WTC11 (cell line): ENCODE measurements at regions not wholly inside any gene's neighbourhood (a gene's known extent, or its start where the extent isn't known, plus 50 kb on each side); places are given as distances from the start of the nearest gene placed in this dataset.

ENCODE experiments used
- ATAC-seq: fragments of 200-7000 bp; cut with Tn5 transposase; 2 replicates; pipeline ENCODE4 v1.10.0; 2021; ENCODE audit warnings: mild to moderate bottlenecking, moderate library complexity
- CTCF ChIA-PET: fragments of 300-600 bp; sonication (Branson Sonifier 250); formaldehyde crosslinking; loops from one replicate; lab custom pipeline; 2021; ENCODE audit warnings: antibody characterized with exemption; lab: Charles Lee
- POLR2A ChIA-PET: fragments of 350-600 bp; sonication (Branson Sonifier 250); formaldehyde crosslinking; loops from one replicate; lab custom pipeline; 2021; ENCODE audit warnings: antibody characterized with exemption; lab: Charles Lee
- DNase-seq: peaks from one replicate; pipeline ENCODE4 v3.0.0; 2021; ENCODE audit warnings: low spot score
- H3K27ac Mint-ChIP-seq: 2 replicates; pipeline ENCODE4 v1.8.0; 2021; ENCODE audit warnings: mixed read lengths
- H3K27me3 Mint-ChIP-seq: 2 replicates; pipeline ENCODE4 v1.8.0; 2021; ENCODE audit warnings: low read depth, mild to moderate bottlenecking, moderate library complexity, mixed read lengths
- H3K36me3 Mint-ChIP-seq: 2 replicates; pipeline ENCODE4 v1.8.0; 2021; ENCODE audit warnings: mixed read lengths
- H3K4me1 Mint-ChIP-seq: 2 replicates; pipeline ENCODE4 v1.8.0; 2022; ENCODE audit warnings: mixed read lengths
- H3K4me3 Mint-ChIP-seq: 2 replicates; pipeline ENCODE4 v1.8.0; 2021; ENCODE audit warnings: mild to moderate bottlenecking, moderate library complexity, mixed read lengths
- H3K9me3 Mint-ChIP-seq: 2 replicates; pipeline ENCODE4 v1.8.0; 2021; ENCODE audit warnings: mixed read lengths
- CREM ChIP-seq: sonication (generic); formaldehyde crosslinking; IDR thresholded peaks from 2 replicates; pipeline ENCODE4 v1.8.1; 2022; ENCODE audit warnings: mild to moderate bottlenecking, missing genetic modification reagents, moderate library complexity
- CTCF ChIP-seq: fragments of 200-600 bp; IDR thresholded peaks from 2 replicates; pipeline ENCODE4 v1.8.0; 2022; ENCODE audit warnings: antibody characterized with exemption
- ETV6 ChIP-seq: sonication (generic); formaldehyde crosslinking; IDR thresholded peaks from 2 replicates; pipeline ENCODE4 v1.8.1; 2022; ENCODE audit warnings: mild to moderate bottlenecking, missing genetic modification reagents
- FOXP1 ChIP-seq: sonication (generic); formaldehyde crosslinking; IDR thresholded peaks from 2 replicates; pipeline ENCODE4 v1.8.0; 2022; ENCODE audit warnings: missing genetic modification reagents, mild to moderate bottlenecking, moderate library complexity, borderline replicate concordance
- HMGA2 ChIP-seq: fragments of 250-450 bp; sonication (Bioruptor Pico); IDR thresholded peaks from 2 replicates; pipeline ENCODE4 v1.4.0; 2021; ENCODE audit warnings: mild to moderate bottlenecking, moderate library complexity
- JUN ChIP-seq: sonication (generic); formaldehyde crosslinking; IDR thresholded peaks from 2 replicates; pipeline ENCODE4 v1.8.0; 2023; ENCODE audit warnings: mild to moderate bottlenecking, missing genetic modification reagents
- MAX ChIP-seq: sonication (generic); formaldehyde crosslinking; IDR thresholded peaks from 2 replicates; pipeline ENCODE4 v1.8.0; 2022; ENCODE audit warnings: mild to moderate bottlenecking, missing genetic modification reagents
- MXD4 ChIP-seq: fragments of 250-450 bp; sonication (Bioruptor Pico); IDR thresholded peaks from 2 replicates; pipeline ENCODE4 v1.8.0; 2021; ENCODE audit warnings: mild to moderate bottlenecking, moderate library complexity, borderline replicate concordance
- MYBL2 ChIP-seq: sonication (generic); formaldehyde crosslinking; IDR thresholded peaks from 2 replicates; pipeline ENCODE4 v1.8.1; 2023; ENCODE audit warnings: mild to moderate bottlenecking, moderate library complexity, missing genetic modification reagents
- NFATC4 ChIP-seq: fragments of 250-450 bp; sonication (Bioruptor Pico); IDR thresholded peaks from 2 replicates; pipeline ENCODE4 v1.9.0; 2021; ENCODE audit warnings: mild to moderate bottlenecking
- RELA ChIP-seq: sonication (generic); formaldehyde crosslinking; IDR thresholded peaks from 2 replicates; pipeline ENCODE4 v1.8.1; 2022; ENCODE audit warnings: missing genetic modification reagents, mild to moderate bottlenecking, borderline replicate concordance
- RORB ChIP-seq: fragments of 250-450 bp; sonication (Bioruptor Pico); IDR thresholded peaks from 2 replicates; pipeline ENCODE4 v1.9.0; 2021; ENCODE audit warnings: mild to moderate bottlenecking
- SMAD4 ChIP-seq: sonication (generic); formaldehyde crosslinking; IDR thresholded peaks from 2 replicates; pipeline ENCODE4 v1.8.0; 2022; ENCODE audit warnings: mild to moderate bottlenecking, missing genetic modification reagents
- TCF7 ChIP-seq: sonication (generic); formaldehyde crosslinking; IDR thresholded peaks from 2 replicates; pipeline ENCODE4 v1.8.0; 2022; ENCODE audit warnings: mild to moderate bottlenecking, low read depth, missing genetic modification reagents, moderate library complexity
- ZBTB21 ChIP-seq: sonication (generic); formaldehyde crosslinking; IDR thresholded peaks from 2 replicates; pipeline ENCODE4 v1.8.1; 2023; ENCODE audit warnings: mild to moderate bottlenecking, missing genetic modification reagents, borderline replicate concordance
- ZMAT4 ChIP-seq: fragments of 250-450 bp; sonication (Bioruptor Pico); IDR thresholded peaks from 2 replicates; pipeline ENCODE4 v1.9.0; 2021; ENCODE audit warnings: mild to moderate bottlenecking
- ZNF138 ChIP-seq: sonication (generic); formaldehyde crosslinking; conservative IDR thresholded peaks from 2 replicates; pipeline ENCODE4 v1.8.1; 2022; ENCODE audit warnings: mild to moderate bottlenecking, moderate library complexity, missing genetic modification reagents
- ZNF263 ChIP-seq: sonication (generic); formaldehyde crosslinking; IDR thresholded peaks from 2 replicates; pipeline ENCODE4 v1.8.1; 2022; ENCODE audit warnings: low read depth, mild to moderate bottlenecking, moderate library complexity, missing genetic modification reagents
- ZNF396 ChIP-seq: fragments of 250-450 bp; sonication (Bioruptor Pico); IDR thresholded peaks from 2 replicates; pipeline ENCODE4 v1.8.0; 2021; ENCODE audit warnings: mild to moderate bottlenecking, moderate library complexity, borderline replicate concordance
- ZNF416 ChIP-seq: fragments of 250-450 bp; sonication (Bioruptor Pico); IDR thresholded peaks from 2 replicates; pipeline ENCODE4 v1.9.0; 2021; ENCODE audit warnings: mild to moderate bottlenecking, inconsistent platforms
- ZNF423 ChIP-seq: fragments of 250-450 bp; sonication (Bioruptor Pico); IDR thresholded peaks from 2 replicates; pipeline ENCODE4 v2.1.2; 2022; ENCODE audit warnings: mild to moderate bottlenecking, moderate library complexity
- TF ChIP-seq, protein P1 (sequence below): fragments of 250-450 bp; sonication (Bioruptor Pico); IDR thresholded peaks from 2 replicates; pipeline ENCODE4 v1.9.0; 2021; ENCODE audit warnings: mild to moderate bottlenecking

- H3K9me3 Mint-ChIP-seq, result no peaks in the 10 kb centered on the region
- no peaks in the 10 kb centered on the region; the same call in 1 of the 2 replicates for H3K27me3 Mint-ChIP-seq
- no peaks in the 10 kb centered on the region for H3K4me1 Mint-ChIP-seq
- no peak for DNase-seq
- TF ChIP-seq ZMAT4 (CRISPR knock-in tag), result no peak
- no peak for TF ChIP-seq ZNF416
- no peak for TF ChIP-seq SMAD4 (CRISPR knock-in tag)
- TF ChIP-seq CTCF, result no peak
- no peak for TF ChIP-seq ZBTB21 (CRISPR knock-in tag)
- no peak for TF ChIP-seq ETV6 (CRISPR knock-in tag)
- no peak for TF ChIP-seq ZNF396 (CRISPR knock-in tag)
- TF ChIP-seq, all 79 proteins: peak for 0
- H3K27ac Mint-ChIP-seq, result no peak overlapping the region
- CTCF ChIA-PET, result no interaction called here
- POLR2A ChIA-PET, result no interaction called here
- ATAC-seq, result no peak
- H3K36me3 Mint-ChIP-seq, result no peaks in the 10 kb centered on the region
- no peak overlapping the region for H3K4me3 Mint-ChIP-seq
Observed at GRCh38 chr12:13915096-13915495, 66.3 kb downstream of the GRIN2B start.

DNA sequence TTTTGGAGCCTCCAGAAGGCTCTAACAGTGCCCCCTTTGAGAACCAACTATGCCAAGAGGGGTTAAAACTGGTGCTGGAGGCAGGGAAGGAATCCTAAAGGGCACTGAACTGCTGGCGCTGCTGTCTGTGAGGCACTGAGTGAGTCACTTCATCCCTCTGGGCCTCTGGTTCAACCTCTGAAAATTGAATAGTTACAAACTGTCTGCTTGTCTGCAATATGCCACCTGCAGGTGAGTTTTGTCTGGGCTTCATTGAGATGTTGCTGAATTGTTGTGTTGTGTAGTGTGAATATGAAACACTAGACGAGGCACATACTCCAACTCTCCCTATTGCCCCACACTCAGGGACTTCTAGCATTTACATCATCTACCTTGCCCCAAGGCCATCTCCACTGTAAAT is 68.0 kb downstream of the GRIN2B start:
- H3K4me1 Mint-ChIP-seq, result no peaks in the 10 kb centered on the region
- TF ChIP-seq MAX (CRISPR knock-in tag) (no peak), CREM (CRISPR knock-in tag) (no peak), ZNF423 (CRISPR knock-in tag) (no peak), MXD4 (CRISPR knock-in tag) (no peak), RELA (no peak), MYBL2 (CRISPR knock-in tag) (no peak), HMGA2 (no peak), TCF7 (CRISPR knock-in tag) (no peak), NFATC4 (CRISPR knock-in tag) (no peak), FOXP1 (CRISPR knock-in tag) (no peak), RORB (CRISPR knock-in tag) (no peak), JUN (CRISPR knock-in tag) (no peak), ZNF263 (CRISPR knock-in tag) (no peak), ZNF138 (CRISPR knock-in tag) (no peak)
- TF ChIP-seq, protein P1, sequence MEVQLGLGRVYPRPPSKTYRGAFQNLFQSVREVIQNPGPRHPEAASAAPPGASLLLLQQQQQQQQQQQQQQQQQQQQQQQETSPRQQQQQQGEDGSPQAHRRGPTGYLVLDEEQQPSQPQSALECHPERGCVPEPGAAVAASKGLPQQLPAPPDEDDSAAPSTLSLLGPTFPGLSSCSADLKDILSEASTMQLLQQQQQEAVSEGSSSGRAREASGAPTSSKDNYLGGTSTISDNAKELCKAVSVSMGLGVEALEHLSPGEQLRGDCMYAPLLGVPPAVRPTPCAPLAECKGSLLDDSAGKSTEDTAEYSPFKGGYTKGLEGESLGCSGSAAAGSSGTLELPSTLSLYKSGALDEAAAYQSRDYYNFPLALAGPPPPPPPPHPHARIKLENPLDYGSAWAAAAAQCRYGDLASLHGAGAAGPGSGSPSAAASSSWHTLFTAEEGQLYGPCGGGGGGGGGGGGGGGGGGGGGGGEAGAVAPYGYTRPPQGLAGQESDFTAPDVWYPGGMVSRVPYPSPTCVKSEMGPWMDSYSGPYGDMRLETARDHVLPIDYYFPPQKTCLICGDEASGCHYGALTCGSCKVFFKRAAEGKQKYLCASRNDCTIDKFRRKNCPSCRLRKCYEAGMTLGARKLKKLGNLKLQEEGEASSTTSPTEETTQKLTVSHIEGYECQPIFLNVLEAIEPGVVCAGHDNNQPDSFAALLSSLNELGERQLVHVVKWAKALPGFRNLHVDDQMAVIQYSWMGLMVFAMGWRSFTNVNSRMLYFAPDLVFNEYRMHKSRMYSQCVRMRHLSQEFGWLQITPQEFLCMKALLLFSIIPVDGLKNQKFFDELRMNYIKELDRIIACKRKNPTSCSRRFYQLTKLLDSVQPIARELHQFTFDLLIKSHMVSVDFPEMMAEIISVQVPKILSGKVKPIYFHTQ (CRISPR knock-in tag), result no peak
- TF ChIP-seq, all 79 proteins: peak for 0
- Mint-ChIP-seq H3K27me3 (no peaks in the 10 kb centered on the region; the same call in 1 of the 2 replicates), H3K9me3 (no peaks in the 10 kb centered on the region), H3K36me3 (no peaks in the 10 kb centered on the region), H3K4me3 (no peak overlapping the region), H3K27ac (no peak overlapping the region)
- ATAC-seq, result no peak
- no peak for DNase-seq
- ChIA-PET CTCF (interaction anchor here (0.8 kb wide), 1 partner anchor 69 kb away, joined by 3 read pairs; no protein-coding TSS in a partner anchor), POLR2A (no interaction called here)
